CD4-positive, CD25-positive, alpha-beta regulatory T cell (primary cell): ENCODE measurements at regions not wholly inside any gene's neighbourhood (a gene's known extent, or its start where the extent isn't known, plus 50 kb on each side); places are given as distances from the start of the nearest gene placed in this dataset.

Source experiments
- ATAC-seq, 2 donors: fragments of 150-1000 bp; cut with Tn5 transposase; one replicate each; pipeline ENCODE4 v1.10.0; 2021; ENCODE audit warnings: low read depth in 2 of 2, moderate number of reproducible peaks in 2 of 2, moderate library complexity in 1 of 2
- DNase-seq, 3 donors: peaks; one replicate each; pipeline versions ENCODE4 v3.0.0 to v3.0.0-alpha.2; 2012 to 2022; ENCODE audit warnings: mixed read lengths in 1 of 3
- H3K27ac ChIP-seq: one replicate; pipeline ENCODE4 v1.7.0; 2013; ENCODE audit warnings: mild to moderate bottlenecking, low read length; ENCODE audit not compliant: insufficient read depth, poor library complexity, severe bottlenecking
- H3K27me3 ChIP-seq: one replicate; pipeline ENCODE4 v1.7.0; 2013; ENCODE audit warnings: low read length; ENCODE audit not compliant: control insufficient read depth, insufficient read depth
- H3K36me3 ChIP-seq: one replicate; pipeline ENCODE4 v1.7.0; 2013; ENCODE audit warnings: mild to moderate bottlenecking, low read length, moderate library complexity; ENCODE audit not compliant: control insufficient read depth, insufficient read depth
- H3K4me1 ChIP-seq: 2 replicates; pipeline ENCODE4 v1.7.0; 2013; ENCODE audit warnings: mild to moderate bottlenecking, low read length; ENCODE audit not compliant: insufficient read depth, control insufficient read depth, poor library complexity, severe bottlenecking
- H3K4me3 ChIP-seq: one replicate; pipeline ENCODE4 v1.7.0; 2013; ENCODE audit warnings: low read depth, mild to moderate bottlenecking, low read length, moderate library complexity
- H3K9me3 ChIP-seq, 2 experiments: 1 replicate in 1 of 2; 2 replicates in 1 of 2; pipeline ENCODE4 v1.7.0; 2013; ENCODE audit warnings: low read length in 2 of 2, mild to moderate bottlenecking in 1 of 2, moderate library complexity in 1 of 2; ENCODE audit not compliant: control insufficient read depth in 2 of 2
- H3K27ac Mint-ChIP-seq, 3 donors: one replicate each; pipeline ENCODE4 v1.8.0; 2020 to 2022; ENCODE audit warnings: mild to moderate bottlenecking in 3 of 3, mixed read lengths in 3 of 3, moderate library complexity in 2 of 3
- H3K27me3 Mint-ChIP-seq: one replicate; pipeline ENCODE4 v1.8.0; 2022; ENCODE audit warnings: mild to moderate bottlenecking, mixed read lengths
- H3K36me3 Mint-ChIP-seq: one replicate; pipeline ENCODE4 v1.8.0; 2020; ENCODE audit warnings: mixed read lengths
- H3K4me1 Mint-ChIP-seq, 4 donors: one replicate each; pipeline ENCODE4 v1.8.0; 2020 to 2022; ENCODE audit warnings: mixed read lengths in 4 of 4, mild to moderate bottlenecking in 1 of 4
- H3K4me3 Mint-ChIP-seq, 4 donors: one replicate each; pipeline ENCODE4 v1.8.0; 2020 to 2022; ENCODE audit warnings: mild to moderate bottlenecking in 4 of 4, mixed read lengths in 4 of 4, moderate library complexity in 3 of 4
- H3K9me3 Mint-ChIP-seq, 7 donors: one replicate each; pipeline ENCODE4 v1.8.0; 2020 to 2022; ENCODE audit warnings: mixed read lengths in 7 of 7, mild to moderate bottlenecking in 3 of 7, moderate library complexity in 2 of 7

GRCh38 chr3:83913381-83913780 lies 1045.4 kb upstream of the CADM2 start:
- Histone ChIP-seq H3K9me3 (peaks cover 3 to 6% of the 10 kb centered on the region in 2 experiments), H3K27me3 (no peaks in the 10 kb centered on the region), H3K4me3 (no peak overlapping the region), H3K27ac (no peak overlapping the region), H3K4me1 (no peaks in the 10 kb centered on the region), H3K36me3 (no peaks in the 10 kb centered on the region)
- Mint-ChIP-seq H3K27ac (no peak overlapping the region), H3K9me3 (peaks cover 0 to 5% (median 1%) of the 10 kb centered on the region in 7 donors), H3K36me3 (no peaks in the 10 kb centered on the region), H3K4me3 (no peak overlapping the region), H3K4me1 (no peaks in the 10 kb centered on the region), H3K27me3 (no peaks in the 10 kb centered on the region)
- ATAC-seq, result no peak
- no peak for DNase-seq

- H3K36me3 Mint-ChIP-seq, result no peaks in the 10 kb centered on the region
- no peak overlapping the region for H3K27ac ChIP-seq
- H3K4me3 ChIP-seq, result no peak overlapping the region
- DNase-seq (no peak), ATAC-seq (no peak)
- H3K4me3 Mint-ChIP-seq, result no peak overlapping the region
- H3K36me3 ChIP-seq, result no peaks in the 10 kb centered on the region
- no peaks in the 10 kb centered on the region for H3K27me3 Mint-ChIP-seq
- no peaks in the 10 kb centered on the region for H3K4me1 ChIP-seq
- no peaks in the 10 kb centered on the region for H3K27me3 ChIP-seq
- peaks cover 0 to 29% (median 8%) of the 10 kb centered on the region in 7 donors for H3K9me3 Mint-ChIP-seq
- peaks cover 14 to 29% of the 10 kb centered on the region in 2 experiments for H3K9me3 ChIP-seq
- no peaks in the 10 kb centered on the region for H3K4me1 Mint-ChIP-seq
- H3K27ac Mint-ChIP-seq, result no peak overlapping the region
These were observed 1032.5 kb upstream of the CADM2 start for GRCh38 chr3:83926291-83926690.

- H3K4me1 ChIP-seq, result no peaks in the 10 kb centered on the region
- no peaks in the 10 kb centered on the region for H3K36me3 Mint-ChIP-seq
- no peaks in the 10 kb centered on the region for H3K27me3 ChIP-seq
- H3K36me3 ChIP-seq, result no peaks in the 10 kb centered on the region
- H3K4me1 Mint-ChIP-seq, result no peaks in the 10 kb centered on the region
- H3K27me3 Mint-ChIP-seq, result no peaks in the 10 kb centered on the region
- DNase-seq (peak in 1 of 3 donors; percentile 0), ATAC-seq (no peak)
- H3K4me3 ChIP-seq, result no peak overlapping the region
- H3K27ac Mint-ChIP-seq, result no peak overlapping the region
- H3K9me3 Mint-ChIP-seq, result peaks cover 0 to 32% (median 6%) of the 10 kb centered on the region in 7 donors
- H3K27ac ChIP-seq, result no peak overlapping the region
- no peak overlapping the region for H3K4me3 Mint-ChIP-seq
- H3K9me3 ChIP-seq, result peaks cover 14 to 29% of the 10 kb centered on the region in 2 experiments
These were observed 1030.4 kb upstream of the CADM2 start for GRCh38 chr3:83928391-83928790.

- Histone ChIP-seq H3K4me1 (no peaks in the 10 kb centered on the region), H3K36me3 (no peaks in the 10 kb centered on the region), H3K27me3 (no peaks in the 10 kb centered on the region), H3K4me3 (no peak overlapping the region), H3K27ac (no peak overlapping the region), H3K9me3 (peaks cover 14 to 29% of the 10 kb centered on the region in 2 experiments)
- Mint-ChIP-seq H3K9me3 (peaks cover 0 to 32% (median 6%) of the 10 kb centered on the region in 7 donors), H3K27me3 (no peaks in the 10 kb centered on the region), H3K4me3 (no peak overlapping the region), H3K27ac (no peak overlapping the region), H3K4me1 (no peaks in the 10 kb centered on the region), H3K36me3 (no peaks in the 10 kb centered on the region)
- DNase-seq, result no peak
- no peak for ATAC-seq
These were observed 1029.9 kb upstream of the CADM2 start for GRCh38 chr3:83928903-83929302.

- Mint-ChIP-seq H3K27ac (no peak overlapping the region), H3K4me1 (peaks cover 0 to 5% (median 0%) of the 10 kb centered on the region in 4 donors), H3K36me3 (no peaks in the 10 kb centered on the region), H3K27me3 (no peaks in the 10 kb centered on the region), H3K4me3 (no peak overlapping the region), H3K9me3 (peaks cover 5 to 36% (median 9%) of the 10 kb centered on the region in 7 donors)
- no peaks in the 10 kb centered on the region for H3K4me1 ChIP-seq
- no peak overlapping the region for H3K27ac ChIP-seq
- no peaks in the 10 kb centered on the region for H3K27me3 ChIP-seq
- no peaks in the 10 kb centered on the region for H3K36me3 ChIP-seq
- DNase-seq (no peak), ATAC-seq (no peak)
- H3K4me3 ChIP-seq, result no peak overlapping the region
- peaks cover 5 to 13% of the 10 kb centered on the region in 2 experiments for H3K9me3 ChIP-seq
These were observed 1024.4 kb upstream of the CADM2 start for GRCh38 chr3:83934192-83935021.

- ATAC-seq (no peak), DNase-seq (no peak)
- H3K4me1 ChIP-seq, result no peaks in the 10 kb centered on the region
- H3K36me3 Mint-ChIP-seq, result no peaks in the 10 kb centered on the region
- H3K27me3 Mint-ChIP-seq, result no peaks in the 10 kb centered on the region
- no peaks in the 10 kb centered on the region for H3K27me3 ChIP-seq
- H3K4me3 ChIP-seq, result no peak overlapping the region
- peaks cover 3 to 9% of the 10 kb centered on the region in 2 experiments for H3K9me3 ChIP-seq
- no peaks in the 10 kb centered on the region for H3K36me3 ChIP-seq
- peaks cover 0 to 5% (median 0%) of the 10 kb centered on the region in 4 donors for H3K4me1 Mint-ChIP-seq
- H3K4me3 Mint-ChIP-seq, result no peak overlapping the region
- no peak overlapping the region for H3K27ac Mint-ChIP-seq
- H3K9me3 Mint-ChIP-seq, result peaks cover 3 to 32% (median 7%) of the 10 kb centered on the region in 7 donors
- no peak overlapping the region for H3K27ac ChIP-seq
These were observed 1020.3 kb upstream of the CADM2 start for GRCh38 chr3:83938491-83938890.

- no peaks in the 10 kb centered on the region for H3K36me3 ChIP-seq
- no peaks in the 10 kb centered on the region for H3K27me3 Mint-ChIP-seq
- no peaks in the 10 kb centered on the region for H3K36me3 Mint-ChIP-seq
These were observed 1016.6 kb upstream of the CADM2 start for GRCh38 chr3:83941990-83942745.

More at GRCh38 chr3:83941990-83942745, 1016.6 kb upstream of the CADM2 start:
- DNase-seq (no peak), ATAC-seq (no peak)
- no peaks in the 10 kb centered on the region for H3K27me3 ChIP-seq
- H3K4me1 ChIP-seq, result no peaks in the 10 kb centered on the region
- H3K27ac Mint-ChIP-seq, result no peak overlapping the region
- H3K27ac ChIP-seq, result no peak overlapping the region
- H3K4me3 ChIP-seq, result no peak overlapping the region
- H3K9me3 Mint-ChIP-seq, result peaks cover 2 to 38% (median 8%) of the 10 kb centered on the region in 7 donors
- no peak overlapping the region for H3K4me3 Mint-ChIP-seq
- peaks cover 3 to 9% of the 10 kb centered on the region in 2 experiments for H3K9me3 ChIP-seq
- no peaks in the 10 kb centered on the region for H3K4me1 Mint-ChIP-seq
